GM13976 (cell line): ENCODE measurements at regions not wholly inside any gene's neighbourhood (a gene's known extent, or its start where the extent isn't known, plus 50 kb on each side); places are given as distances from the start of the nearest gene placed in this dataset.

Source experiments
- DNase-seq: peaks from one replicate; pipeline ENCODE4 v3.0.0; 2012; ENCODE audit warnings: low spot score
- CTCF ChIP-seq: IDR thresholded peaks from 2 replicates; pipeline ENCODE4 v1.5.1; 2012; ENCODE audit warnings: borderline replicate concordance, mild to moderate bottlenecking; ENCODE audit not compliant: insufficient read depth; ENCODE audit errors: extremely low read depth, missing control alignments, control extremely low read depth
- in situ Hi-C: fragments of 300-500 bp; cut with MboI; formaldehyde crosslinking; loops from one replicate; pipeline ENCODE4 v1.12.0; 2022; ENCODE audit warnings: low sequenced_read_pairs, mixed read lengths, inconsistent platforms; ENCODE audit not compliant: unreplicated experiment

DNA sequence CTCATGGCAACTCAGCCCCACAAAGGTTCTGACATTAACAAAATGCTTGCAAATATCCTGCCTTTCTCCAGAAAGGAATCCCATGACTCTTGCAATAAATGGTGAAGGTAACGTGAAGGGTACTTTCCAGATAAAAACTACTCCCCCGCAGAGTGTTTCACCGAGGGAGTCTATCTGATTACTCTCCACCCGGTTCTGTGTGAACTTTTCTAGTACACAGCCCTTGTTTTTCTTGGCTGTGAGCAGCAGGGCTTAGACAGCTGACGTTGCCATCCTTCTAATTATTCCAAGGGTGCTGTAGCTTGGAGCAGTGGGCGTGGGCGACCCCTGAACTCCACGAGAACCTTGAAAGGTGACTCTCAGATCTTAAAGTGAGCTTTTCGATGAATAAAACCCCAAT, 276.0 kb upstream of the IRX4 start:
- in situ Hi-C loops: no loop called here

DNA sequence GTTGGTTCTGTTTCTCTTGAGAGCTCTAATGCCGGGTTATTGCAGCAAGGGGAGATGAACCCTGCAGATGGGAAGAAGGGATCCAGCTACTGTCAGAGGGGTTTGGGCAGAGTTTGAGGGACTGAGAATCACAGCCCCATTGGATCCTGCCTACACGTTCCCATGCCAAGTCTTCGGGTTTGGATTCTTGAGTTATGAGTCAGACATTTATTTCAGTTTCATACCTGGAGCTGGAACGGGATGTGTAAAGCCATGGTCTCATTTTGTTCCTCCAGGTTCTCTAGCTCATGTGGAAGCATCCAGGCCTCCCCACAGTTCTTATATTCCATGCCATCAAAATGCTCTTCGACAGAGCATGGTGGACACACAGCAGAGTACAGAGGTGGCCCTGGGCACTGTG, 275.4 kb upstream of the IRX4 start:
- in situ Hi-C loops: no loop called here
- TF ChIP-seq CTCF: no peak
- no peak for DNase-seq

More for the DNA sequence above, 276.0 kb upstream of the IRX4 start:
- no peak for DNase-seq
- no peak for TF ChIP-seq CTCF

DNA sequence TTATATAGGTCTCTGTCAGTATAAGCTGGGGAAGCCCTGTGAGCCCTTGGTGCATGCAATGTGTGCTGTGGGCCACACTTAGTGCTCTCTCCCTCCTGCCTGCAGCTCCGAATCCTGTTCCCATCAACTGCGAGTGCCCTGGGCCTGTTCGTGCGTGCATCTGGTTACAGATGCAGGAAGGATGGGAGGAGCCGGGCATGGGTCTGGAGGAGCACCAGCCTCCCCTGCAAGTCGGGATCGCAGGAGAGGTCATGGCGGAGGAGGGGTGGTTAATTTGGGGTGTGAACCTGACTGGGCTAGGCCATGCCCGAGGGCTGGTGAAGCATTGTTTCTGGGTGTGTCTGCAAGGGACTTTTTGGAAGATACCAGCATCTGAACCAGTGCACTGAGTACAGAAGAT, 274.6 kb upstream of the IRX4 start:
- TF ChIP-seq CTCF: no peak
- DNase-seq: no peak
- in situ Hi-C loops: no loop called here

- no peak for DNase-seq
- in situ Hi-C loops: no loop called here
- TF ChIP-seq CTCF: no peak
Observed at GRCh38 chr5:2156358-2157059, 273.8 kb upstream of the IRX4 start.

- no peak for DNase-seq
- no peak for TF ChIP-seq CTCF
- in situ Hi-C loops: no loop called here
Observed at GRCh38 chr5:2155556-2155955, 272.8 kb upstream of the IRX4 start.

DNA sequence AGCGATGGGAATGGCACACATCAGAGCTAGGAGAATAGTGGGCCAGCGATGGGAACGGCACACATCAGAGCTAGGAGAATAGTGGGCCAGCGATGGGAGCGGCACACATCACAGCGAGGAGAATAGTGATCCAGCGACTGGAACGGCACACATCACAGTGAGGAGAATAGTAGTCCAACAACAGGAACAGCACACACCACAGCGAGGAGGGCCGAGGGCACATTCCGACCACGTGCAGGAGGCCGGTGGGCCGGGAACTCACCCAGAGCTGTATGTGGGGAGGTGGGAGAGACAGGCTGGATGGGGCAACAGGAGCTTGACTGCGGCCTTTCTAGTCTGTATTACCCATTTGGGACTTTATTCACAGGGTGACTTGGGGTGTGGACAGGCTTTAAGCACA, 271.1 kb upstream of the IRX4 start:
- in situ Hi-C loops: no loop called here
- DNase-seq: no peak
- TF ChIP-seq CTCF: no peak
